HUES6 (cell line): ENCODE measurements at regions not wholly inside any gene's neighbourhood (a gene's known extent, or its start where the extent isn't known, plus 50 kb on each side); places are given as distances from the start of the nearest gene placed in this dataset.

Source experiments
- H3K27ac ChIP-seq: 2 replicates; pipeline ENCODE4 v1.7.0; 2013; ENCODE audit warnings: low read depth, mild to moderate bottlenecking, low read length, inconsistent platforms
- H3K27me3 ChIP-seq: 2 replicates; pipeline ENCODE4 v1.6.1; 2013; ENCODE audit warnings: low read length; ENCODE audit not compliant: control insufficient read depth, insufficient read depth
- H3K36me3 ChIP-seq: 2 replicates; pipeline ENCODE4 v1.6.1; 2013; ENCODE audit warnings: low read length; ENCODE audit not compliant: control insufficient read depth, insufficient read depth
- H3K4me1 ChIP-seq: 2 replicates; pipeline ENCODE4 v1.6.1; 2013; ENCODE audit warnings: low read length; ENCODE audit not compliant: control insufficient read depth, insufficient read depth
- H3K4me3 ChIP-seq: 2 replicates; pipeline ENCODE4 v1.5.1; 2013; ENCODE audit warnings: low read depth, low read length
- H3K9ac ChIP-seq: one replicate; pipeline ENCODE4 v1.6.1; 2013; ENCODE audit warnings: mild to moderate bottlenecking, low read length
- H3K9me3 ChIP-seq: 2 replicates; pipeline ENCODE4 v1.6.1; 2013; ENCODE audit warnings: low read depth, low read length; ENCODE audit not compliant: control insufficient read depth, insufficient read depth

DNA sequence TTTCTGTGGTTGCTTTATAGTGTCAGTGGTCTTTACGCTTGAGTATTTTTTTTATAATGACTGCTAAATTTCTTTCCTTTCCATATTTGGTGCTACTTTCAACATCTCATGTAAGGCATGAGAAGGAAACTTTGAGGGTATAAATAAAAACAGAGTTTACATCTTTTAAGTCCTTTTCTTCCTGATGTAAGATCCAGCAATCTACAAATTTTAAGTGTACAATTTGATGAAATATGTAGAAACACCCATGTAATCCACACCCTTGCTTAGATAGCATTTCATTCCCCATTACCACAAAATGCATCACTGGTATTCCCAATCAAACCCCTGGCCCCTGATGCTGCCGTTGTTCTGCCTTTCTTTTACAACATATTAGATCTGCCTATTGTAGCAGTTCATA lies 769.1 kb downstream of the CCDC85A start:
- Histone ChIP-seq H3K27ac (no peak overlapping the region), H3K9ac (no peak overlapping the region), H3K4me3 (no peak overlapping the region), H3K9me3 (peaks cover 6% of the 10 kb centered on the region), H3K36me3 (no peaks in the 10 kb centered on the region), H3K27me3 (no peaks in the 10 kb centered on the region), H3K4me1 (no peaks in the 10 kb centered on the region)

GRCh38 chr2:56960581-56960980 lies 776.8 kb downstream of the CCDC85A start:
- H3K27ac ChIP-seq: no peak overlapping the region
- no peak overlapping the region for H3K4me3 ChIP-seq
- H3K9me3 ChIP-seq: peaks cover 3% of the 10 kb centered on the region; the same call in 1 of the 2 replicates
- no peaks in the 10 kb centered on the region for H3K36me3 ChIP-seq
- H3K9ac ChIP-seq: no peak overlapping the region
- H3K27me3 ChIP-seq: no peaks in the 10 kb centered on the region
- H3K4me1 ChIP-seq: no peaks in the 10 kb centered on the region

GRCh38 chr2:56962673-56963072 lies 778.9 kb downstream of the CCDC85A start:
- Histone ChIP-seq H3K4me1 (peaks cover 8% of the 10 kb centered on the region; the same call in 1 of the 2 replicates), H3K36me3 (no peaks in the 10 kb centered on the region), H3K27ac (no peak overlapping the region), H3K4me3 (no peak overlapping the region), H3K27me3 (no peaks in the 10 kb centered on the region), H3K9me3 (peaks cover 3% of the 10 kb centered on the region; the same call in 1 of the 2 replicates), H3K9ac (no peak overlapping the region)

GRCh38 chr2:56969513-56969912 lies 785.7 kb downstream of the CCDC85A start:
- peaks cover 14% of the 10 kb centered on the region for H3K4me1 ChIP-seq
- H3K9ac ChIP-seq: no peak overlapping the region
- H3K4me3 ChIP-seq: no peak overlapping the region
- no peaks in the 10 kb centered on the region for H3K27me3 ChIP-seq
- no peaks in the 10 kb centered on the region for H3K9me3 ChIP-seq
- no peaks in the 10 kb centered on the region for H3K36me3 ChIP-seq
- H3K27ac ChIP-seq: no peak overlapping the region

DNA sequence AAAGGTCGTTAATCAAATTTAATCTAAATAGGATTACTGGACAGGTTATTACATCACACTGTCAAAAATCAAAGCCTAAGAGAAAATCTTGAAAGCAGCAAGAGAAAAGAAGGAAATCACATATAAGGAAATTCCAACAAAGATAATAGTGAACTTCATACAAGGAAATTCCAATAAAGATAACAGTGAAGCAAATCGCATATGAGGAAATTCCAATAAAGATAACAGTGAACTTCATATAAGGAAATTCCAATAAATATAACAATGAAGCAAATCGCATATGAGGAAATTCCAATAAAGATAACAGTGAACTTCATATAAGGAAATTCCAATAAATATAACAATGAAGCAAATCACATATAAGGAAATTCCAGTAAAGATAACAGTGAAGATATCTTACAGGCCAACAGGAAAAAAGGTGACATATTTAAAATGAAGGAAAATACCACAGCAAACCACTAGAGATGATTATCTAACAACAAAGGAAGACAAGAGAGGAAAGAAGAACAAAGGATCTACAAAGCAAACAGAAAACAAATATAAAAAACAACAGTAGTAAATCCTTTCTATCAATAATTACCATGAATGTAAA lies 787.7 kb downstream of the CCDC85A start:
- H3K36me3 ChIP-seq: no peaks in the 10 kb centered on the region
- no peaks in the 10 kb centered on the region for H3K9me3 ChIP-seq
- H3K27ac ChIP-seq: no peak overlapping the region

GRCh38 chr2:56981554-56981953 lies 797.8 kb downstream of the CCDC85A start:
- Histone ChIP-seq H3K4me1 (no peaks in the 10 kb centered on the region), H3K9me3 (0 out of 2 replicates have a peak, but pooled peaks cover 3% of the 10 kb centered on the region), H3K36me3 (no peaks in the 10 kb centered on the region), H3K9ac (no peak overlapping the region), H3K27me3 (no peaks in the 10 kb centered on the region), H3K27ac (no peak overlapping the region), H3K4me3 (no peak overlapping the region)

More for the DNA sequence above, 787.7 kb downstream of the CCDC85A start:
- Histone ChIP-seq H3K4me3 (no peak overlapping the region), H3K4me1 (peaks cover 12% of the 10 kb centered on the region), H3K27me3 (no peaks in the 10 kb centered on the region), H3K9ac (no peak overlapping the region)

DNA sequence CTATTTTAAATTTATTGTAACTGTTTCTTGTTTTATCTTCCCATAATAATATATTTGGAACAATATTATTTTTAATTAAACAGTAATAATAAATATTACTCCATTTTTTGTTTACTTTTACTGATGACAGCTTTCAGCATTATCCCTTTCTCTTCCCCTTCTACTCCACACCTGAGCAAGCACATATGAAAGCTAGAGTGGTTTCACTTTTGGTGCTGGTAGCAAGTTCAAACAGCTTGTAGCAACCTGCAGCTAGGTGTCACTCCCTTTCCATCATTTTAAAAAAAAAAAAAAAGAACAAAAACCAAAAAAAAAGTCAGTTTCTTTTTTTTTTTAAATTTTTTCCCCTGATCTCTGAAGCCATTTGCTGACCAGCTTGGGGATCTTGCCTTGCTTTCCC lies 801.8 kb downstream of the CCDC85A start:
- H3K9ac ChIP-seq: no peak overlapping the region
- no peaks in the 10 kb centered on the region for H3K36me3 ChIP-seq
- no peak overlapping the region for H3K27ac ChIP-seq
- no peaks in the 10 kb centered on the region for H3K27me3 ChIP-seq
- H3K9me3 ChIP-seq: 0 out of 2 replicates have a peak, but pooled peaks cover 2% of the 10 kb centered on the region
- H3K4me3 ChIP-seq: no peak overlapping the region
- no peaks in the 10 kb centered on the region for H3K4me1 ChIP-seq

DNA sequence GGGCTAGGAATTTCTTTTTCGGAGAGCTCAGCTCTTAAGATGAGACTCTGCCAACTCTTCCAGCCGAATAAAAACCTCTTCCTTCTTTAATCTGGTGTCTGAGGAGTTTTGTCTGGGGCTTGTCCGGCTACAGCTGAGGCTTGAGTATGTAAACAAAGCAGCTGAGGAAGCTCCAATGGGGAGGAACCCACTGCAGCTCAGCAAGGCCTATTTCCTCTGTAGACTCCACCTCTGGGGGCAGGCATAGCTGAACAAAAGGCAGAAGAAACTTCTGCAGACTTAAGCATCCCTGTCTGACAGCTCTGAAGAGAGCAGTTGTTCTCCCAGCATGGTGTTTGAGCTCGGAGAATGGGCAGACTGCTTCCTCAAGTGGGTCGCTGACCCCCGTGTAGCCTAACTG lies 838.7 kb downstream of the CCDC85A start:
- H3K4me3 ChIP-seq: no peak overlapping the region
- H3K9ac ChIP-seq: no peak overlapping the region
- no peaks in the 10 kb centered on the region for H3K36me3 ChIP-seq
- H3K9me3 ChIP-seq: peaks cover 15% of the 10 kb centered on the region
- H3K4me1 ChIP-seq: no peaks in the 10 kb centered on the region
- no peak overlapping the region for H3K27ac ChIP-seq
- no peaks in the 10 kb centered on the region for H3K27me3 ChIP-seq

DNA sequence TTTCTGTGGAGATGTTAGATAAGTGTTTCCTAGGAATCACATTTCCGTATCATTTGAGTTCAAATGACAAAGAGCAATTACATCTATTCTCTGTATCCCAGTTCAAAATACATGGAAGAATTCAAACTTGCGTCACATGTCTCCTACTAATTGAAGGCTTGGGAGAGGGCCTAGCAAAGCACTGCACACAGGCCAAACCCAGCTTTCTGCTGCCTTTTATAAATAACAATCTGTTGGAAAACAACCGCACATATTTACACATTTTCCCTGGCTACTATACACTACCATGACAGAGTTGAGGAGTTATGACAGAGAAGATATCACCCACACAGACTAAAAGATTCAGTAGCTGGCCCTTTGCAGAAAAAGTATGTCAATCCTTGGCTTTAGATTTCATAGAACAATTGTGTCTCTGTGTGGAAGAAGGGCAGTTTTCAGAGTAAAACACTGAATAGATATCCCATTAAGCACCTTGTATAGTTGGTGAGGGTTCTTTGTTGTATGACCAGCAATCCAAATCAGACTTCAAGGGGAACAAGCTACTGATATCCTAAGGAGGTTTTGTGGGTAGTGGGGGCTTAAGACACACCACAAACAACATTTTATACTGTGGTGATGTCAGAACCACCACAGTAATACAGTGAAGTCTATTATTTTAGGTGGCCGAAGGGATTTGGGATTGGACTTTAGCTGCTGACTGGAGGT lies 861.3 kb downstream of the CCDC85A start:
- H3K4me1 ChIP-seq: no peaks in the 10 kb centered on the region
- no peak overlapping the region for H3K27ac ChIP-seq
- H3K36me3 ChIP-seq: no peaks in the 10 kb centered on the region
- no peaks in the 10 kb centered on the region for H3K27me3 ChIP-seq
- no peak overlapping the region for H3K9ac ChIP-seq
- no peaks in the 10 kb centered on the region for H3K9me3 ChIP-seq
- no peak overlapping the region for H3K4me3 ChIP-seq

DNA sequence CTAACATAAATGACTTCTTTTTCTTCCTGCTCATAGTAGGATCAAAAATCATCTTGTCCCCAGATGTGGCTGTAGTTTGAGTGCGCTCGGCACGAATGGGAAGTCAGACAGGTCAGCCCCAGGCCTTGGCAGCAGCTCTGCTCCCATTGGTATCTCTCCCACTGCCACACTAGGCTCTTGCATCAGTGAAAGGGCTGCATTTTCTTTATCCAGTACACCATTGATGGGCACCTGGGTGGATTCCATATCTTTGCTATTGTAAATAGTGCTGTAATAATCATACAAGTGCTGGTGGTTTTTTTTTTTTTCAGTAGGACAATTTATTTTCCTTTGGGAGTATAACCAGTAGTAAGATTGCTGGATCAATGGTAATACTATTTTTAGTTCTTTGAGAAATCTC lies 865.5 kb downstream of the CCDC85A start:
- H3K4me3 ChIP-seq: no peak overlapping the region
- H3K4me1 ChIP-seq: no peaks in the 10 kb centered on the region
- no peak overlapping the region for H3K27ac ChIP-seq
- H3K9me3 ChIP-seq: no peaks in the 10 kb centered on the region
- H3K9ac ChIP-seq: no peak overlapping the region
- no peaks in the 10 kb centered on the region for H3K27me3 ChIP-seq
- H3K36me3 ChIP-seq: no peaks in the 10 kb centered on the region

- Histone ChIP-seq H3K4me3 (no peak overlapping the region), H3K4me1 (no peaks in the 10 kb centered on the region), H3K27ac (no peak overlapping the region), H3K9me3 (no peaks in the 10 kb centered on the region), H3K9ac (no peak overlapping the region), H3K27me3 (no peaks in the 10 kb centered on the region), H3K36me3 (no peaks in the 10 kb centered on the region)
Measured at GRCh38 chr2:57050007-57050406, 866.2 kb downstream of the CCDC85A start.
